HFFc6 (cell line): ENCODE measurements at regions not wholly inside any gene's neighbourhood (a gene's known extent, or its start where the extent isn't known, plus 50 kb on each side); places are given as distances from the start of the nearest gene placed in this dataset.

ENCODE experiments used
- DNase-seq: peaks from one replicate; pipeline ENCODE4 v3.0.0-alpha.2; 2018
- H3K27ac Mint-ChIP-seq: 2 replicates; pipeline ENCODE4 v1.8.0; 2020; ENCODE audit warnings: mild to moderate bottlenecking, mixed read lengths
- H3K27me3 Mint-ChIP-seq: 2 replicates; pipeline ENCODE4 v1.8.0; 2021; ENCODE audit warnings: mild to moderate bottlenecking, moderate library complexity, mixed read lengths; ENCODE audit not compliant: insufficient read depth
- H3K36me3 Mint-ChIP-seq: 2 replicates; pipeline ENCODE4 v1.8.0; 2021; ENCODE audit warnings: low read depth, mixed read lengths
- H3K4me1 Mint-ChIP-seq: 2 replicates; pipeline ENCODE4 v1.8.0; 2020; ENCODE audit warnings: low read depth, mixed read lengths
- H3K4me3 Mint-ChIP-seq: 2 replicates; pipeline ENCODE4 v1.8.0; 2020; ENCODE audit warnings: mild to moderate bottlenecking, moderate library complexity, mixed read lengths
- H3K9me3 Mint-ChIP-seq: 2 replicates; pipeline ENCODE4 v1.8.0; 2020; ENCODE audit warnings: mild to moderate bottlenecking, mixed read lengths
- CTCF ChIP-seq: fragments of 200-600 bp; sonication (generic); IDR thresholded peaks from 2 replicates; pipeline ENCODE4 v1.5.0; 2021; ENCODE audit warnings: antibody characterized with exemption, mild to moderate bottlenecking

GRCh38 chr5:74934949-74935751 lies 69.0 kb upstream of the FAM169A start:
- Mint-ChIP-seq H3K27me3 (no peaks in the 10 kb centered on the region), H3K4me3 (peak overlapping the region; percentile 31; the same call in 1 of the 2 replicates), H3K27ac (peak overlapping the region; percentile 52; the same call in 1 of the 2 replicates), H3K36me3 (no peaks in the 10 kb centered on the region), H3K9me3 (no peaks in the 10 kb centered on the region), H3K4me1 (peaks cover 36% of the 10 kb centered on the region)
- peak; percentile 78 for TF ChIP-seq CTCF
- peak; percentile 80 for DNase-seq

GRCh38 chr5:74927336-74927735 lies 61.1 kb upstream of the FAM169A start:
- Mint-ChIP-seq H3K4me1 (no peaks in the 10 kb centered on the region), H3K9me3 (no peaks in the 10 kb centered on the region), H3K27ac (no peak overlapping the region), H3K27me3 (no peaks in the 10 kb centered on the region; the same call in 1 of the 2 replicates), H3K36me3 (no peaks in the 10 kb centered on the region), H3K4me3 (no peak overlapping the region)
- DNase-seq, result no peak
- TF ChIP-seq CTCF, result no peak

- peaks cover 14% of the 10 kb centered on the region for H3K4me1 Mint-ChIP-seq
- peak; percentile 81 for TF ChIP-seq CTCF
- H3K36me3 Mint-ChIP-seq, result no peaks in the 10 kb centered on the region
- H3K4me3 Mint-ChIP-seq, result no peak overlapping the region
- no peaks in the 10 kb centered on the region for H3K9me3 Mint-ChIP-seq
- peaks cover 5% of the 10 kb centered on the region for H3K27me3 Mint-ChIP-seq
- peak; percentile 56 for DNase-seq
- no peak overlapping the region for H3K27ac Mint-ChIP-seq
Observed at GRCh38 chr5:74919487-74919886, 53.3 kb upstream of the FAM169A start.

- no peak overlapping the region for H3K4me3 Mint-ChIP-seq
- TF ChIP-seq CTCF, result no peak
- no peaks in the 10 kb centered on the region for H3K36me3 Mint-ChIP-seq
- no peak for DNase-seq
- no peaks in the 10 kb centered on the region for H3K9me3 Mint-ChIP-seq
- H3K4me1 Mint-ChIP-seq, result peaks cover 14% of the 10 kb centered on the region
- peaks cover 5% of the 10 kb centered on the region for H3K27me3 Mint-ChIP-seq
- H3K27ac Mint-ChIP-seq, result no peak overlapping the region
Observed at GRCh38 chr5:74919041-74919440, 52.9 kb upstream of the FAM169A start.

GRCh38 chr5:74918232-74918669 lies 52.1 kb upstream of the FAM169A start:
- no peaks in the 10 kb centered on the region for H3K36me3 Mint-ChIP-seq
- H3K27me3 Mint-ChIP-seq, result peaks cover 8% of the 10 kb centered on the region
- peaks cover 14% of the 10 kb centered on the region for H3K4me1 Mint-ChIP-seq
- DNase-seq, result no peak
- no peak for TF ChIP-seq CTCF
- no peak overlapping the region for H3K4me3 Mint-ChIP-seq
- H3K27ac Mint-ChIP-seq, result no peak overlapping the region
- H3K9me3 Mint-ChIP-seq, result no peaks in the 10 kb centered on the region
